ENCODE measurements at regions not wholly inside any gene's neighbourhood (a gene's known extent, or its start where the extent isn't known, plus 50 kb on each side); places are given as distances from the start of the nearest gene placed in this dataset.

DNA sequence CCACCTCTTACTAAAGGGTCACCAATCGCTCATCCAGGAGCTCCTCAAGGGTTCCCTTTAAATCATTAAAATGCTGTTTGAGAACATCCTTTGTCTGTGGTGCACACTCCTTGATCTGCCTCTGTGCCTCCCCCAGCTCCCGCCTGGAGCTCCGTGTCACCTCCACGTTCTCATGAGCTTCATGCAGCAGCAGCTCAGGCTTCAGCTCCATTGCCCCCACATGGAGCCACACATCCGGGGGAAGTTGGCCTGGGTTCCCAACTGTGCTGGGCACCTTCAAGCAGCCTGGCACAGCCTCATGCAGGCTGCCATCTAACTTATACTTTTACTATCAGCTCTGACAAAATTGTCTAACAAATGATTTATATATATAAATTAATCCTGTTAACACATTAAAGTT, 585.8 kb upstream of the FAM174A start:
- Mint-ChIP-seq H3K4me3 (no peak overlapping the region), H3K27me3 (ENCODE audit: low read depth) (no peaks in the 10 kb centered on the region), H3K27ac (no peak overlapping the region), H3K9me3 (no peaks in the 10 kb centered on the region), H3K36me3 (ENCODE audit: insufficient read depth in 1 of 3, low read depth in 3 of 3) (no peaks in the 10 kb centered on the region), H3K4me1 (no peaks in the 10 kb centered on the region)
- TF ChIP-seq, protein P1, sequence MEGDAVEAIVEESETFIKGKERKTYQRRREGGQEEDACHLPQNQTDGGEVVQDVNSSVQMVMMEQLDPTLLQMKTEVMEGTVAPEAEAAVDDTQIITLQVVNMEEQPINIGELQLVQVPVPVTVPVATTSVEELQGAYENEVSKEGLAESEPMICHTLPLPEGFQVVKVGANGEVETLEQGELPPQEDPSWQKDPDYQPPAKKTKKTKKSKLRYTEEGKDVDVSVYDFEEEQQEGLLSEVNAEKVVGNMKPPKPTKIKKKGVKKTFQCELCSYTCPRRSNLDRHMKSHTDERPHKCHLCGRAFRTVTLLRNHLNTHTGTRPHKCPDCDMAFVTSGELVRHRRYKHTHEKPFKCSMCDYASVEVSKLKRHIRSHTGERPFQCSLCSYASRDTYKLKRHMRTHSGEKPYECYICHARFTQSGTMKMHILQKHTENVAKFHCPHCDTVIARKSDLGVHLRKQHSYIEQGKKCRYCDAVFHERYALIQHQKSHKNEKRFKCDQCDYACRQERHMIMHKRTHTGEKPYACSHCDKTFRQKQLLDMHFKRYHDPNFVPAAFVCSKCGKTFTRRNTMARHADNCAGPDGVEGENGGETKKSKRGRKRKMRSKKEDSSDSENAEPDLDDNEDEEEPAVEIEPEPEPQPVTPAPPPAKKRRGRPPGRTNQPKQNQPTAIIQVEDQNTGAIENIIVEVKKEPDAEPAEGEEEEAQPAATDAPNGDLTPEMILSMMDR (conservative IDR thresholded peaks at IDR 0.05), result no peak
- H3K9ac ChIP-seq (ENCODE audit: extremely low read depth, insufficient read length, low read length), result no peak overlapping the region
- no peak overlapping the region for H4K5ac ChIP-seq (ENCODE audit: insufficient read length, low read depth, low read length)
- H2BK12ac ChIP-seq (ENCODE audit: insufficient read length, low read depth, low read length), result no peak overlapping the region
- no peak overlapping the region for H3K4me2 ChIP-seq (ENCODE audit: insufficient read depth, insufficient read length, low read length)
- no peak overlapping the region for H3K56ac ChIP-seq (ENCODE audit: insufficient read length, low read depth, low read length)
- H3K79me2 ChIP-seq (ENCODE audit: insufficient read depth, low read length), result no peaks in the 10 kb centered on the region
- H2AK5ac ChIP-seq (ENCODE audit: insufficient read length, low read length), result no peak overlapping the region
- no peaks in the 10 kb centered on the region for H3K27me3 ChIP-seq (ENCODE audit: insufficient read depth, low read length)
- no peaks in the 10 kb centered on the region for H3K9me3 ChIP-seq (ENCODE audit: control insufficient read depth, low read depth, low read length)
- no peak overlapping the region for H3K27ac ChIP-seq (ENCODE audit: insufficient read length, low read depth, low read length)
- H3K79me1 ChIP-seq (ENCODE audit: insufficient read depth, low read depth, low read length, poor library complexity, severe bottlenecking), result no peaks in the 10 kb centered on the region
- H4K20me1 ChIP-seq (ENCODE audit: control insufficient read depth, insufficient read depth, insufficient read length), result no peaks in the 10 kb centered on the region
- no peak overlapping the region for H2BK15ac ChIP-seq (ENCODE audit: low read depth, low read length)
- H3K4ac ChIP-seq (ENCODE audit: low read depth, low read length), result no peak overlapping the region
- H2AFZ ChIP-seq (ENCODE audit: low read length), result no peak overlapping the region
- no peak overlapping the region for H3T11ph ChIP-seq (ENCODE audit: low read length)
- no peak overlapping the region; the same call in 1 of the 2 replicates for H3K14ac ChIP-seq (ENCODE audit: insufficient read depth, low read length)
- H4K91ac ChIP-seq (ENCODE audit: insufficient read length, low read depth, low read length), result no peak overlapping the region
- no peak overlapping the region for H3K23ac ChIP-seq (ENCODE audit: insufficient read length, low read depth, low read length)
- no peak overlapping the region for H4K8ac ChIP-seq (replicated peaks; ENCODE audit: insufficient read length, low read depth, low read length)
- H3K18ac ChIP-seq (ENCODE audit: insufficient read length, low read depth, low read length), result no peak overlapping the region
- H2BK20ac ChIP-seq (ENCODE audit: low read depth, low read length, poor library complexity, severe bottlenecking), result no peak overlapping the region
- H3K23me2 ChIP-seq (ENCODE audit: insufficient read length, low read depth, low read length, poor library complexity, severe bottlenecking), result no peaks in the 10 kb centered on the region
- H3K4me1 ChIP-seq (ENCODE audit: insufficient read depth, low read length), result no peaks in the 10 kb centered on the region
- no peak for DNase-seq
- WGBS (ENCODE audit: extremely low coverage, insufficient read length, low lambda C conversion rate), result no CpG with 5 or more reads among the region's 5 CpGs
- no peak overlapping the region for H2BK5ac ChIP-seq (ENCODE audit: insufficient read length, low read length)
- H2BK120ac ChIP-seq (ENCODE audit: low read depth, low read length, poor library complexity, severe bottlenecking), result no peak overlapping the region
